DMS 273 (cell line): ENCODE measurements at regions not wholly inside any gene's neighbourhood (a gene's known extent, or its start where the extent isn't known, plus 50 kb on each side); places are given as distances from the start of the nearest gene placed in this dataset.

Experiments used
- DNase-seq: peaks from one replicate; lab custom pipeline; 2025; ENCODE audit not compliant: unreplicated experiment; lab: John Stamatoyannopoulos, UW

DNA sequence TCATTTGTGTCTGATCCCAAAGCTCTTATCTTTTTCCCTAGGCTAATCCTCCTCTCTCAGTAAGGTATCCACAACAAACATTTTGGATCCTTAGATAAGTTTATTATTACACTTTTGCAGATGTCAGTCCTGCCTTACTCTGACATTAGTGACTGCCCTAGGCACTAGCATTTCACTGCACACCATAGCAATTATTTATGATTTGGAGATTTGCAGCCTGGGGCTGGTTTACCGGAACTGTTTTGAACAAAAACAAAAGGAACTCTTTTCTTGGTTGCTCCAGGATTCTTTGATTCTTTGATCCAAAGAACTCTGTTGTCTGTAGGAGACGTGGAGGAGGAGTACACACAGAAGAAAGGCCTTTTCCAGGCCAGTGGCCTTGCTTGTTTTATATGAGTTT lies 80.4 kb downstream of the EDNRB start:
- DNase-seq = no peak

DNA sequence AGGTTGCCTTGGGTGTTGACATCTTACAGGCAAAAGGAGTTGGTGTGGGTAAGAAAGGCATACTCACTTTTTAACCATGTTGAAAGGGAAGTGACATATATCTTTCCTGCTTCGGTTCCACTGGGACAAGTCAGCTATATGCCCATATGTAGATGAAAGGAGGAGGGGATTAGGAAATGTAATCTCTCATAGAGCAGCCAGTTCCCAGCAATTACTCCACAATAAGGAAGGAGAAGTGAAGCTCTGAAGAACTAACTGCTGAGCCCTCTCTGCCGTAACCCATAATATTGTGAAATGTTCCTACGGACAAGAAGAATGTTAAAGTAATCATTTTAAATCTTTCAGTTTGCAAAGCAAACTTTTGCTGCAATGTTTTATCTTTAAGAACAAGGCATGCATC lies 82.2 kb downstream of the EDNRB start:
- DNase-seq = no peak

DNA sequence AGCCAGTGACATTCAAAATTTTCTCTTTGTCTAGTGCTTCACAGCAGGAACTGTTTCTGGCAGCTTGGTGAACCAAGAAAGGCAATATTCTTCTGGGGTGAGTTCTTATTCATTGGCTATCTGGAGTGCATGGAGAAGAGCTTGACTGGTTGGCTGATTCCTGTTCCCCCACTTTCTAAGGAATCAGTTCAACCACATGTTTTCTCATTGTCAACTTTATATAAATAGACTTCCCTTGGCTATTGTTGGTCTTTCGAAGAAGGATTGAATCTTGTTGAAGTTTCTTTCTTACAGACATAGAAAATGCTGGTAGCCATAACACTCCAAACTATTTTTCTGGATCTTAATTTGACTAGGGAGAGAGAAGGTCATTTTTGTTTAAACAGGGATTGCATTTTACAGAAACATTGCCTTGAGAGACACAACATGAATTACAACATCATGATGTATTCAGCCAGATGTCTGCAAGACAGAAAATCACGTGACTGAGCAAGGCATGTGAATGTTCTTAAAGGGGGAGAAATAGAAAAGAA lies 85.2 kb downstream of the EDNRB start:
- peak; percentile 6 for DNase-seq

DNA sequence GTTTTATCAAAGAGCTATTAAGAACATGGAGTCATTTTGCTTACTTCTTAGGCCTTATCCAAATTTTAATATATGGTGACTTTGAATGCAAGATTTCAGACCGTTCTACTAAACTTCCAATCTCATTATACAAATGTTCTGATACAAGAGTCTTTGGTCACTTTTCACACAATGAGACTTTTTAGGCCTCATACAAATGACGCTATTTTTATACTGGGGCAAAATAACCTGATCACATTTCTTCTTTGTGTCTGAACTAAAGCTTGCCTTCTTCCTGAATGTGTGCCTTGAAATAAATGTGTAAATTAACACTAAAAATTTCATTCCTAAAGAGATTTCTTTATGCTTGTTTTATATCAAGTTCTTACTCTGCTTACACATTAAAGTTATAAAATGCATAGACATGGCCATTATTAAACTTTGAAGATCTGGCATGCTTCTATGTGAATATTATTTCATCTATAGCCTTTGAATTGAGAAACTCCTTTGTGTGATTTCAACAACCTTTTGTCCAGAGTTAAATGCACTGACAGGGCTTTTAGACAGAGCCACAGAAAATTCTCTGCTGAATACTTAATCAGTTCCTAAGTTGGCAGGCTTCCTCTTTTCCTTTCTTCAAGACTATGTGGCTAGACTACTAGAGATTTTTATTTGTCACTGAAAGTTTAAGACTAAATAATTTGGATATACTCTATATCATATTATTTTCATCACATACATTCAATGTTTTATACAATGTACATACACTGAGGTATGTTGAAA lies 86.1 kb downstream of the EDNRB start:
- DNase-seq = no peak

DNA sequence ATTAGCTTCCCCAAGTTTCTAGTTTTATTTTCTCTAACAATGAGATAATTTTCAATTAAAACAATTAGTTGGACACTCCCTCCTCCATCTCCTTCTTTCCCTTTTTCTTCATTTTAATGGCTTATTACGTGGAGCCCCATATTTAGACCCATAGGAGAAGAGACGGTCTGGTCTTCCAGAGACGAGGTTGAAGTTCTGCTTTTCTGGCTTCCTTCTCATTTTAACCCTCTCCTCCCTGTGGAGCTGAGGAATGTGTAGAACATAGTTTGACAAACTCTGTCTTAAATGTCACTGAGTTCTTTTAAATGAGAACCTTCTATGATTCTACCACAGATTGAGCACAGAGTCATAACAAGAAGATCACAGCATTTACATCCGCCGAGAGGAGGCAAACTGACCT lies 86.8 kb downstream of the EDNRB start:
- no peak for DNase-seq

DNA sequence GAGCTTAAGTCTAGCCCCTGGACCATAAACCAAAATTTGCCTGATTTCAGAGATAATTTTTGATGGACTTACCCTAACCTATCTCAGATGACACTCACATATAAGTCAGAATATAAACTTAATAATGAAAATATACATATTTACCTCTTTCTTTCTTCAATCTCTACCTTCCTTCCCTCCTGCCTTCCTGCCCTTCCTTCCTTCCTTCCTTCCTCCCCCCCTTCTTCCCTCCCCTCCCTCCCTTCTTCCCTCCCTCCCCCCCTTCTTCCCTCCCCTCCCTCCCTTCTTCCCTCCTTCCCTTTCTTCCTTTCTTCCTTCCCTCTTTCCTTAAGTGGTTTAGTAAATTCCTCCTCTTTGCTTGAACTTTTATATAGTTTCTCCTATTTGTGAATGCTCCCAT lies 88.7 kb downstream of the EDNRB start:
- no peak for DNase-seq

DNA sequence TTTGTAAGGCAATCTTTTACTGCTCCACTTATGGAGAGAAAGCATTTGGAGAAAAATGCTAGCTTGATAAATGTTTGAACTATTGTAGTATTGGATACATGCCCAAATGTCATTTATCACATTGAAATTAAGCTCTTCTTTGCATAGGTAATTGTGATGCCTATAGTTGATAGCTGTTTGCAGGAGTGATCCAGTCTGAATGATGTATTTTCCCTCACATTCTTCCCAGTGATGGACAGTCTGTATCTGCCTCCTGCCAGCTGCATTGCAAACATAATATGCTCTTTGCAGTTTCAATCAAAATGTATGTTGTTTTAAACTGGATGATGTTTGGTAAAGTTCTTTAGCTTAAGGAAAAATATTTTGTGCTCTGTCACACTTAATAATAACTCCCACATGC lies 89.8 kb downstream of the EDNRB start:
- DNase-seq = no peak

DNA sequence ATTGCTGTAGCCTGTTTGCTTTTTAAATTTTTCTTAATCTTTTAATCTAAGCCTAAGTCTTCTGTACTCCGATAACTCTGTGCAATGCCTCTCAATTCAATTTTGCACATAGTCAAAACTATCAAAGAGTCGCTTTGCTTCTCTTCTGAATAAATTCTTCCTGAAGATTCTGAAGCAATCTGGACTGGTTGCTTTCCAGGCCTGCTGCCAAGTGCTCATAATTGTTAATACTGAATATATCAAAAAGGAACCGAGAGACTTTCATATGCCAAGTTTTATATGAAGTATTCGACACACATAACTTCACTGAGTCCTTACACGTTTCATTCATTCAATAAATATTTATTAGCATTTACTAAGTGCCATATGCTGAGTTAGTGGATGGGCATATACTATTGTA lies 91.3 kb downstream of the EDNRB start:
- peak; percentile 4 for DNase-seq

DNA sequence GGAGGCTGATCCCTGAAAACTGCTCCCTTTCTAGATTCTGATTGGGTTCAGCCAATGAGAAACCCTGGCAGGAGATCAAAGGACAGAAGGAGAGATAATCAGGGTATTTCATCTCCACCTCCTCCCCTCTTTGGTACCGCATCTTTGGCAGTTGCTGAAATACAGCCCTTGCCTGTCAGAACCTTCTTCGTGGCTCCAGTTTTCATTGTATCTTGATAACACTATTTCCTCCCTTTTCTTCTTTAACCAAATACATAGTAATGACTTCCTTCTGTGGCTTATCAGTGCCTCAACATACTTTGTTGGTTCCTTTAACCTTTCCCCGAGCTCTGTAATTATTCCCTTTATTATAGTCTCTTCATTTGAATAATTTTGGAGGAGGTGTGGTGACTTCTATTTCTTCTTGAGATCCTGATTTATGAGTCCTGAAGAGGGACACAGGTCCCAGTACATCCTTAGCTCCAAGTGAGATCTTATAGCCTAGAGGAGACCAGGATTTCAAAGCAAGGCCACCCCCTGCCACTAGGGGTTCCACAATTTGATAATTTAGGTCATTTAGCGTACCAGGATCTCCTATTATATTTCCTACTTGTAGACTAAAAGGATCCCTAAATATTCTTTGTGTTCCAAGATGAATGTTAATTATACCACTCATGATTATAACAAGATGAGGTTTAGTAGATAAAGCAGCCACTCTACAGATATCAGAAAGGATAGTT lies 98.0 kb downstream of the EDNRB start:
- peak; percentile 1 for DNase-seq

DNA sequence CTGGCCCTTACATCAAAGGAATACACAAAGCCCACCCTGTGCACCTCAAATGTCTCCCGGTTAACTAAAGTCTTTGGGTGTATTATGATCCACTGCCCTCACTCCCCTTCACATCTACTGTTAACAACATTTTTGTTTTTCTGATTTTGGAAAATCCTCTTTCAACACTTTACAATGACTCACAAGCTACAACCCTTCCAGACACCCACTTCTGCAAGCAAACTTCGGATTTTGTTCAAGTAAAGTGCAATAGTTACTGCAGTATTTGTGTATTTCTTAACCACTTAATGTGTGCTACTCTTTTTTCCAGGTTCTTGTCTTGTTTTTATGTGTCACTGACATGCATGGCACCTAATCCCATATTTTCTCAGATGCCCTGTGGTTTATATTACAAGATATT lies 101.1 kb downstream of the EDNRB start:
- no peak for DNase-seq

DNA sequence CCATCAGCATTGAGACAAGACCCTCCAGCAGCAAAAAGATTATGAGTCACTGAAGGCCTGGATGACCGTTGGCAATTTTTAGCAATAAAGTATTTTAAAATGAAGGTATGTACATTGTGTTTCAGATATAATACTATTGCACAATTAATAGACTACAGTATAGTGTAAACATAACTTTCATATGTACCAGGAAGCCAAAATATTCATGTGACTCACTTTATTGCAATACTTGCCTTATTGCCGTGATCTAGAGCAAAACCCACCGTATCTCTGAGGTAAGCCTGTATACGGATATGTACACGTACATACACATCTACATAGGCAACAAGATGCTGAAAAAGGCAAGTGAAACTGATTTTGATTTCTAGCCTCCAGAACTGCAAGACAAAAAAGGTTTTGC lies 103.3 kb downstream of the EDNRB start:
- no peak for DNase-seq
